GM23248 (cell line): ENCODE measurements at regions not wholly inside any gene's neighbourhood (a gene's known extent, or its start where the extent isn't known, plus 50 kb on each side); places are given as distances from the start of the nearest gene placed in this dataset.
"Not testable (repeated sequence)": the region's sequence is repeated elsewhere in the genome, so short reads cannot be mapped to it uniquely, and the experiment has no call there.

Experiments
- DNase-seq: peaks from one replicate; pipeline ENCODE4 v3.0.0-alpha.2; 2015
- H2AFZ ChIP-seq: fragments of 200-600 bp; sonication (generic); 2 replicates; pipeline ENCODE4 v1.6.1; 2016; ENCODE audit warnings: antibody characterized with exemption
- H3F3A ChIP-seq: fragments of 200-600 bp; sonication (generic); 2 replicates; pipeline ENCODE4 v1.6.1; 2016; ENCODE audit warnings: mild to moderate bottlenecking, antibody characterized with exemption, mixed run types; ENCODE audit not compliant: insufficient read depth
- H3K27ac ChIP-seq: fragments of 200-600 bp; sonication (generic); 2 replicates; pipeline ENCODE4 v1.5.1; 2016; ENCODE audit warnings: mild to moderate bottlenecking
- H3K27me3 ChIP-seq: fragments of 200-600 bp; sonication (generic); replicated peaks from 2 replicates; pipeline ENCODE4 v1.6.1; 2016; ENCODE audit warnings: mild to moderate bottlenecking; ENCODE audit not compliant: insufficient read depth
- H3K36me3 ChIP-seq: fragments of 200-600 bp; sonication (generic); 2 replicates; pipeline ENCODE4 v1.6.1; 2016; ENCODE audit warnings: low read depth, mild to moderate bottlenecking
- H3K4me1 ChIP-seq: fragments of 200-600 bp; sonication (generic); 2 replicates; pipeline ENCODE4 v1.6.1; 2016; ENCODE audit warnings: mild to moderate bottlenecking; ENCODE audit not compliant: insufficient read depth
- H3K4me2 ChIP-seq: fragments of 200-600 bp; sonication (generic); one replicate; pipeline ENCODE4 v1.6.1; 2016; ENCODE audit warnings: mild to moderate bottlenecking; ENCODE audit not compliant: unreplicated experiment
- H3K4me3 ChIP-seq: fragments of 200-600 bp; sonication (generic); 2 replicates; pipeline ENCODE4 v1.5.1; 2016; ENCODE audit warnings: mild to moderate bottlenecking
- H3K79me2 ChIP-seq: fragments of 200-600 bp; sonication (generic); 2 replicates; pipeline ENCODE4 v1.6.1; 2016; ENCODE audit warnings: mild to moderate bottlenecking; ENCODE audit not compliant: insufficient read depth
- H3K9ac ChIP-seq: fragments of 200-600 bp; sonication (generic); 2 replicates; pipeline ENCODE4 v1.6.1; 2016; ENCODE audit warnings: mild to moderate bottlenecking
- H3K9me2 ChIP-seq: fragments of 200-600 bp; sonication (generic); 2 replicates; pipeline ENCODE4 v1.6.1; 2016; ENCODE audit warnings: mixed run types, mild to moderate bottlenecking, moderate library complexity; ENCODE audit not compliant: insufficient read depth
- H3K9me3 ChIP-seq: fragments of 200-600 bp; sonication (generic); one replicate; pipeline ENCODE4 v1.6.1; 2017; ENCODE audit warnings: low read depth
- H4K20me1 ChIP-seq: fragments of 200-600 bp; sonication (generic); 2 replicates; pipeline ENCODE4 v1.6.0; 2016; ENCODE audit not compliant: insufficient read depth
- EZH2 ChIP-seq: fragments of 200-600 bp; sonication (generic); IDR thresholded peaks from 2 replicates; pipeline ENCODE4 v1.6.1; 2018; ENCODE audit warnings: antibody characterized with exemption, mild to moderate bottlenecking; ENCODE audit not compliant: insufficient read depth, poor library complexity, severe bottlenecking
- EZH2phosphoT487 ChIP-seq: fragments of 200-600 bp; sonication (generic); IDR thresholded peaks from 2 replicates; pipeline ENCODE4 v1.6.1; 2018; ENCODE audit warnings: antibody characterized with exemption, moderate library complexity, mild to moderate bottlenecking, low read depth; ENCODE audit not compliant: insufficient read depth
- WGBS, 2 experiments: methylation state at CpG; one replicate each; pipeline ENCODE4 v1.1.6; 2015 to 2017; ENCODE audit warnings: low lambda C conversion rate in 2 of 2, low coverage in 1 of 2; ENCODE audit errors: missing lambda C conversion rate in 2 of 2; 5-methylcytosine and 5-hydroxymethylcytosine counted together
- in situ Hi-C: fragments of 300-500 bp; cut with MboI; formaldehyde crosslinking; loops from 2 replicates; pipeline ENCODE4 v1.15.0; 2020

GRCh38 chr2:123448801-123449200 lies 576.3 kb upstream of the CNTNAP5 start:
- no peak for DNase-seq
- H3K9me2 ChIP-seq, result no peaks in the 10 kb centered on the region
- H3K9me3 ChIP-seq, result no peaks in the 10 kb centered on the region
- 55 to 60% methylated on average over 6 of the region's 6 CpGs for WGBS, 2 experiments
- H3K27me3 ChIP-seq, result no peaks in the 10 kb centered on the region
- TF ChIP-seq EZH2phosphoT487 (no peak), EZH2 (no peak)
- no peaks in the 10 kb centered on the region for H3K36me3 ChIP-seq
- H3K27ac ChIP-seq, result no peak overlapping the region
- no peaks in the 10 kb centered on the region for H3K4me1 ChIP-seq
- H3K4me3 ChIP-seq, result no peak overlapping the region
- H3K4me2 ChIP-seq, result no peak overlapping the region
- in situ Hi-C loops, result no loop called here
- no peak overlapping the region for H2AFZ ChIP-seq
- no peaks in the 10 kb centered on the region for H4K20me1 ChIP-seq
- H3K9ac ChIP-seq, result no peak overlapping the region
- H3F3A ChIP-seq, result no peaks in the 10 kb centered on the region
- no peaks in the 10 kb centered on the region for H3K79me2 ChIP-seq

- no peak overlapping the region for H3K9ac ChIP-seq
- WGBS, 2 experiments, result 25 to 27% methylated on average over 4 of the region's 4 CpGs
- H3K4me3 ChIP-seq, result no peak overlapping the region
- H3K36me3 ChIP-seq, result no peaks in the 10 kb centered on the region
- H2AFZ ChIP-seq, result no peak overlapping the region
- no peak overlapping the region for H3K27ac ChIP-seq
- no peak overlapping the region for H3K4me2 ChIP-seq
- H3K79me2 ChIP-seq, result no peaks in the 10 kb centered on the region
- H3F3A ChIP-seq, result no peaks in the 10 kb centered on the region
- in situ Hi-C loops, result no loop called here
- no peaks in the 10 kb centered on the region for H3K27me3 ChIP-seq
- no peak for TF ChIP-seq EZH2
- no peak for TF ChIP-seq EZH2phosphoT487
- H3K9me3 ChIP-seq, result no peaks in the 10 kb centered on the region
- H4K20me1 ChIP-seq, result no peaks in the 10 kb centered on the region
- DNase-seq, result no peak
- no peaks in the 10 kb centered on the region for H3K9me2 ChIP-seq
- no peaks in the 10 kb centered on the region for H3K4me1 ChIP-seq
These were observed 573.5 kb upstream of the CNTNAP5 start for GRCh38 chr2:123451542-123451941.

GRCh38 chr2:123453046-123453700 lies 571.9 kb upstream of the CNTNAP5 start:
- H3F3A ChIP-seq, result no peaks in the 10 kb centered on the region
- no peaks in the 10 kb centered on the region for H3K27me3 ChIP-seq
- H2AFZ ChIP-seq, result no peak overlapping the region
- no peak overlapping the region for H3K4me3 ChIP-seq
- H3K9me2 ChIP-seq, result no peaks in the 10 kb centered on the region
- no peaks in the 10 kb centered on the region for H3K36me3 ChIP-seq
- H3K4me2 ChIP-seq, result no peak overlapping the region
- WGBS, 2 experiments, result 16 to 33% methylated on average over 4 of the region's 4 CpGs
- no peak overlapping the region for H3K9ac ChIP-seq
- no peaks in the 10 kb centered on the region for H3K9me3 ChIP-seq
- no peak overlapping the region for H3K27ac ChIP-seq
- no peak for TF ChIP-seq EZH2
- no peak for TF ChIP-seq EZH2phosphoT487
- no peaks in the 10 kb centered on the region for H3K79me2 ChIP-seq
- in situ Hi-C loops, result no loop called here
- no peaks in the 10 kb centered on the region for H3K4me1 ChIP-seq
- no peak for DNase-seq
- H4K20me1 ChIP-seq, result no peaks in the 10 kb centered on the region

- no peak overlapping the region for H3K9ac ChIP-seq
- H3K9me3 ChIP-seq, result no peaks in the 10 kb centered on the region
- 32 to 47% methylated on average over 3 of the region's 3 CpGs for WGBS, 2 experiments
- H4K20me1 ChIP-seq, result no peaks in the 10 kb centered on the region
- H3K4me2 ChIP-seq, result no peak overlapping the region
- no peaks in the 10 kb centered on the region for H3K4me1 ChIP-seq
- H3K4me3 ChIP-seq, result no peak overlapping the region
- TF ChIP-seq EZH2 (no peak), EZH2phosphoT487 (no peak)
- no peak for DNase-seq
- no peaks in the 10 kb centered on the region for H3F3A ChIP-seq
- no peaks in the 10 kb centered on the region for H3K27me3 ChIP-seq
- H3K9me2 ChIP-seq, result no peaks in the 10 kb centered on the region
- no peaks in the 10 kb centered on the region for H3K79me2 ChIP-seq
- no peaks in the 10 kb centered on the region for H3K36me3 ChIP-seq
- in situ Hi-C loops, result no loop called here
- H3K27ac ChIP-seq, result no peak overlapping the region
- H2AFZ ChIP-seq, result no peak overlapping the region
These were observed 571.3 kb upstream of the CNTNAP5 start for GRCh38 chr2:123453772-123454171.

- in situ Hi-C loops, H3F3A ChIP-seq, H3K79me2 ChIP-seq, H3K9ac ChIP-seq, H3K36me3 ChIP-seq, H3K4me2 ChIP-seq, DNase-seq, H3K27me3 ChIP-seq, H3K9me2 ChIP-seq, H3K9me3 ChIP-seq, H3K4me3 ChIP-seq, H3K4me1 ChIP-seq, H4K20me1 ChIP-seq, H3K27ac ChIP-seq, H2AFZ ChIP-seq: not testable (repeated sequence)
- 48 to 53% methylated on average over 8 of the region's 8 CpGs for WGBS, 2 experiments
These were observed 569.9 kb upstream of the CNTNAP5 start for GRCh38 chr2:123455234-123455633.
